Adrenal gland (tissue), 5 donors: ENCODE measurements at regions not wholly inside any gene's neighbourhood (a gene's known extent, or its start where the extent isn't known, plus 50 kb on each side); places are given as distances from the start of the nearest gene placed in this dataset.

Source experiments
- CTCF ChIP-seq, 6 experiments: fragments of 450-650 bp in 4 of 6; fragments of 200-600 bp in 2 of 6; sonication (generic) in 1 of 6; IDR thresholded peaks; 1 replicate in 5 of 6; 2 replicates in 1 of 6; pipeline versions ENCODE4 v1.5.1 to v1.8.0; 2016 to 2021; ENCODE audit warnings: antibody characterized with exemption in 6 of 6, mild to moderate bottlenecking in 2 of 6, moderate library complexity in 1 of 6
- POLR2A ChIP-seq, 2 donors: fragments of 450-650 bp; IDR thresholded peaks; one replicate each; pipeline ENCODE4 v1.6.1; 2017; ENCODE audit warnings: antibody characterized with exemption in 2 of 2, mild to moderate bottlenecking in 2 of 2, moderate library complexity in 1 of 2
- donor health status: DM: no; HTN: no; CAD: no.

GRCh38 chr9:2425676-2426075 lies 195.9 kb upstream of the VLDLR start:
- TF ChIP-seq CTCF (IDR thresholded peaks at IDR 0.05) (no peak), POLR2A (IDR thresholded peaks at IDR 0.05) (no peak)
